ENCODE measurements at regions not wholly inside any gene's neighbourhood (a gene's known extent, or its start where the extent isn't known, plus 50 kb on each side); places are given as distances from the start of the nearest gene placed in this dataset.

GRCh38 chr4:177108708-177109107 is 201.0 kb upstream of the NEIL3 start:
- no peak overlapping the region for H3K4me2 ChIP-seq (ENCODE audit: low read length)
- no peaks in the 10 kb centered on the region for H4K20me1 ChIP-seq (ENCODE audit: insufficient read depth, low read length)
- H3K36me3 ChIP-seq (ENCODE audit: insufficient read depth, low read length) = no peaks in the 10 kb centered on the region
- no peaks in the 10 kb centered on the region for H3K9me3 ChIP-seq (ENCODE audit: low read length)
- H3K4me1 ChIP-seq (ENCODE audit: insufficient read depth, low read length, poor library complexity, severe bottlenecking) = no peaks in the 10 kb centered on the region
- H3K27ac ChIP-seq (ENCODE audit: low read depth, low read length, poor library complexity, severe bottlenecking) = no peak overlapping the region
- no TSS peak for BruUV-seq (replicated peaks)
- H3K9me2 ChIP-seq (ENCODE audit: insufficient read depth, low read length) = no peaks in the 10 kb centered on the region
- intact Hi-C loops (cut with micrococcal nuclease; ENCODE audit: unreplicated experiment) = no loop called here
- TF ChIP-seq EZH2phosphoT487 (IDR thresholded peaks at IDR 0.05; ENCODE audit: borderline replicate concordance, low read depth, low read length) = no peak
- 0 out of 2 replicates have a peak, but pooled peaks have one; percentile 26 for TF ChIP-seq CTCF (conservative IDR thresholded peaks at IDR 0.05; ENCODE audit: low read length)
- no peak overlapping the region for H3K4me3 ChIP-seq (ENCODE audit: low read depth, low read length, poor library complexity, severe bottlenecking)
- H3K79me2 ChIP-seq (ENCODE audit: insufficient read depth, low read depth, low read length) = no peaks in the 10 kb centered on the region
- DNase-seq (ENCODE audit: low spot score) = no peak
- ChIA-PET POLR2A (no interaction called here), CTCF (ENCODE audit: unreplicated experiment) (no interaction called here)
- no peak overlapping the region for H2AFZ ChIP-seq (ENCODE audit: low read length)

DNA sequence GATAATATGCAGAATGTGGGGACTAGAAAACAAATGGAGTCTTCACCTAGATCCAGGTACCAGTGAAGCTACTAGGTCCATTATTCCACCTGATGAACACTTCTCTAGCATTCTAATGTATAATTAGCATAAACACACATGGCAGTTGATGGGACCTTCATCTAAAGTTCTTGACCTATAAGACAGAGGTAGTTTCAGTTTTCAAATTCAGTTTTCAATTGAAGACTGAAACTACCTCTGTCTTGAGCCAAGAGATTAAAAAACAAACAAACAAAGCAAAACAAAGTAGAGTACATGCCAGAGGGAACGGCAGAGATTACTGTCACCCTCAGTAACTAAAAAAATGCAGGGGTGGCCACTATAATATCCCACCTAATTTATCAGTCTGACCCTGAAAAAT is 199.9 kb upstream of the NEIL3 start:
- Histone ChIP-seq H3K4me1 (ENCODE audit: insufficient read depth, low read length, poor library complexity, severe bottlenecking) (no peaks in the 10 kb centered on the region), H3K27ac (ENCODE audit: low read depth, low read length, poor library complexity, severe bottlenecking) (no peak overlapping the region), H3K9me3 (ENCODE audit: low read length) (no peaks in the 10 kb centered on the region), H3K4me2 (ENCODE audit: low read length) (no peak overlapping the region), H3K4me3 (ENCODE audit: low read depth, low read length, poor library complexity, severe bottlenecking) (no peak overlapping the region), H3K79me2 (ENCODE audit: insufficient read depth, low read depth, low read length) (no peaks in the 10 kb centered on the region), H4K20me1 (ENCODE audit: insufficient read depth, low read length) (no peaks in the 10 kb centered on the region), H3K36me3 (ENCODE audit: insufficient read depth, low read length) (no peaks in the 10 kb centered on the region), H2AFZ (ENCODE audit: low read length) (no peak overlapping the region), H3K9me2 (ENCODE audit: insufficient read depth, low read length) (no peaks in the 10 kb centered on the region)
- ChIA-PET POLR2A (interaction anchor here (0.7 kb wide), 1 partner anchor 11 kb away, joined by 3 read pairs; no protein-coding TSS in a partner anchor), CTCF (ENCODE audit: unreplicated experiment) (no interaction called here)
- TF ChIP-seq EZH2phosphoT487 (IDR thresholded peaks at IDR 0.05; ENCODE audit: borderline replicate concordance, low read depth, low read length) (no peak), CTCF (conservative IDR thresholded peaks at IDR 0.05; ENCODE audit: low read length) (no peak)
- no peak for DNase-seq (ENCODE audit: low spot score)
- intact Hi-C loops (cut with micrococcal nuclease; ENCODE audit: unreplicated experiment) = no loop called here
- no TSS peak for BruUV-seq (replicated peaks)

DNA sequence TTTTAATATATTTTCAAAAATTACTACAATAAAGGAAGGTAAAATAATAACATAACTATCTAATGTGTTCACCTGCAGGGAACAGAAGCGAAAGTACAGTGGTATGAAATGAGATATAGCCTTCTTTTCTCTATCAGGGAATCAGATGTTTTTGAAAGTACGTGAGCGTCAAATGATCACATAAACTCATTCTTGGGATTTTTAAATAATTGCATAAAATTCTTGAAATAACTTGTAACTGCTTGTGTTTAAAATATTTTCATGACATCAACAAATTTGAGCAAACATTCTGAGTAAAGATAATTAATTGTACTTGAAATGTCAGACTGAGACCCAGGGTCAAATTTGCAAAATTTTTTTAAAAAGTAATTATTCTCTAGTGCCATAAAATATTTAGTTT is 193.5 kb upstream of the NEIL3 start:
- TF ChIP-seq CTCF (conservative IDR thresholded peaks at IDR 0.05; ENCODE audit: low read length) (no peak), EZH2phosphoT487 (IDR thresholded peaks at IDR 0.05; ENCODE audit: borderline replicate concordance, low read depth, low read length) (no peak)
- H3K79me2 ChIP-seq (ENCODE audit: insufficient read depth, low read depth, low read length) = no peaks in the 10 kb centered on the region
- H4K20me1 ChIP-seq (ENCODE audit: insufficient read depth, low read length) = no peaks in the 10 kb centered on the region
- no TSS peak for BruUV-seq (replicated peaks)
- H3K36me3 ChIP-seq (ENCODE audit: insufficient read depth, low read length) = no peaks in the 10 kb centered on the region
- no peak overlapping the region for H3K4me2 ChIP-seq (ENCODE audit: low read length)
- CTCF ChIA-PET (ENCODE audit: unreplicated experiment) = no interaction called here
- no peaks in the 10 kb centered on the region for H3K9me2 ChIP-seq (ENCODE audit: insufficient read depth, low read length)
- no peak overlapping the region for H2AFZ ChIP-seq (ENCODE audit: low read length)
- no peak overlapping the region for H3K27ac ChIP-seq (ENCODE audit: low read depth, low read length, poor library complexity, severe bottlenecking)
- H3K4me3 ChIP-seq (ENCODE audit: low read depth, low read length, poor library complexity, severe bottlenecking) = no peak overlapping the region
- no peaks in the 10 kb centered on the region for H3K4me1 ChIP-seq (ENCODE audit: insufficient read depth, low read length, poor library complexity, severe bottlenecking)
- intact Hi-C loops (cut with micrococcal nuclease; ENCODE audit: unreplicated experiment) = no loop called here
- H3K9me3 ChIP-seq (ENCODE audit: low read length) = no peaks in the 10 kb centered on the region
- DNase-seq (ENCODE audit: low spot score) = no peak
- POLR2A ChIA-PET = no interaction called here
